D341Med (cell line): ENCODE measurements at regions not wholly inside any gene's neighbourhood (a gene's known extent, or its start where the extent isn't known, plus 50 kb on each side); places are given as distances from the start of the nearest gene placed in this dataset.

Source experiments
- DNase-seq: peaks from one replicate; pipeline ENCODE4 v3.0.0; 2012; ENCODE audit warnings: low spot score

GRCh38 chr1:98330224-98330623 lies 331.3 kb upstream of the SNX7 start:
- DNase-seq, result no peak

GRCh38 chr1:98328855-98329254 lies 332.7 kb upstream of the SNX7 start:
- no peak for DNase-seq

GRCh38 chr1:98327220-98327861 lies 334.2 kb upstream of the SNX7 start:
- peak; percentile 24 for DNase-seq

GRCh38 chr1:98325646-98326440 lies 335.7 kb upstream of the SNX7 start:
- DNase-seq, result no peak

GRCh38 chr1:98323906-98324358 lies 337.6 kb upstream of the SNX7 start:
- no peak for DNase-seq

GRCh38 chr1:98323388-98323787 lies 338.1 kb upstream of the SNX7 start:
- no peak for DNase-seq

- no peak for DNase-seq
Measured at GRCh38 chr1:98322966-98323365, 338.6 kb upstream of the SNX7 start.

GRCh38 chr1:98322086-98322485 lies 339.4 kb upstream of the SNX7 start:
- no peak for DNase-seq

GRCh38 chr1:98321191-98321590 lies 340.3 kb upstream of the SNX7 start:
- DNase-seq, result no peak

GRCh38 chr1:98316286-98316905 lies 345.1 kb upstream of the SNX7 start:
- DNase-seq, result no peak

GRCh38 chr1:98315309-98315708 lies 346.2 kb upstream of the SNX7 start:
- no peak for DNase-seq

GRCh38 chr1:98314601-98315000 lies 346.9 kb upstream of the SNX7 start:
- no peak for DNase-seq

- no peak for DNase-seq
Measured at GRCh38 chr1:98306517-98307089, 354.9 kb upstream of the SNX7 start.

- DNase-seq, result no peak
Measured at GRCh38 chr1:98305362-98305761, 356.2 kb upstream of the SNX7 start.

GRCh38 chr1:98304888-98305287 lies 356.6 kb upstream of the SNX7 start:
- no peak for DNase-seq

GRCh38 chr1:98299861-98300260 lies 361.7 kb upstream of the SNX7 start:
- no peak for DNase-seq

- no peak for DNase-seq
Measured at GRCh38 chr1:98299313-98299712, 362.2 kb upstream of the SNX7 start.

- DNase-seq, result no peak
Measured at GRCh38 chr1:98298319-98298718, 363.2 kb upstream of the SNX7 start.

- DNase-seq, result no peak
Measured at GRCh38 chr1:98296681-98297080, 364.8 kb upstream of the SNX7 start.

GRCh38 chr1:98294127-98294526 lies 367.4 kb upstream of the SNX7 start:
- DNase-seq, result no peak

GRCh38 chr1:98292994-98293393 lies 368.5 kb upstream of the SNX7 start:
- no peak for DNase-seq

GRCh38 chr1:98289311-98289710 lies 368.5 kb upstream of the DPYD start:
- no peak for DNase-seq

GRCh38 chr1:98288494-98288893 lies 367.7 kb upstream of the DPYD start:
- no peak for DNase-seq
